ENCODE measurements at regions not wholly inside any gene's neighbourhood (a gene's known extent, or its start where the extent isn't known, plus 50 kb on each side); places are given as distances from the start of the nearest gene placed in this dataset.
"Not testable (repeated sequence)": the region's sequence is repeated elsewhere in the genome, so short reads cannot be mapped to it uniquely, and the experiment has no call there.

DNA sequence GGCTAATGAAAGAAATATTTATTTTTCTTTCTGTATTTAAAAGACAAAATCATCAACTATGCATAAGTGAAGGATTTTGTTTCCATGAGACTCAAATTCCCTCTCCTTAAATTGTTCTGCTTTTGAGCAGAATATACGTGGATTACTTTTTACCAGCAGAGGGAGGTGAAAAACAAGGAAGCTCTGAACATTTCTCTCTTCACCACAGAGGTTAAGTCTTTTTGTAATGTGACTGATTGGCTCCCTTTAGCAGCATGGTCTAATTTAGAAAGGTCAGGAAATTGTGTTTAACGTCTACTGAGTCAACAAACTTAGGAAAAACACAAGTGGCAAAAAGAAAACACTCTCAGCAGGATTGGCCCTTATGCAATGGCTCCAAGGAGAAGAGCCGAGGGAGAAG lies 55.1 kb upstream of the F9 start:
- no peaks in the 10 kb centered on the region for H3F3A ChIP-seq (ENCODE audit: insufficient read depth, low read depth)
- no TSS peak for BruUV-seq (replicated peaks)

DNA sequence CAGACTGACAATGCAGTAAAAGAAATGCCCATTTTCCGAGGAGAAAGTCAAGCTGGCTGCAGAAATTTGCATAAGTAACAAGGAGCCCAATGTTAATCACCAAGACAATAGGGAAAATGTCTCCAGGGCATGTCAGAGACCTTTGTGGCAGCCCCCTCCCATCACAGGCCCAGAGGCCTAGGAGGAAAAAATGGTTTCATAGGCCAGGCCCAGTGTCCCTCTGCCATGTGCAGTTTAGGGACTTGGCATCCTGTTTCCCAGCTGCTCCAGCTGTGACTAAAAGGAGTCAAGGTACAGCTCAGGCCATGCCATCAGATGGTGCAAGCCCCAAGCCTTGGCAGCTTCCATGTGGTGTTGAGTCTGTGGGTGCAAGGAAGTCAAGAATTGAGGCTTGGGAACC lies 68.6 kb upstream of the F9 start:
- H3K27me3 ChIP-seq (ENCODE audit: insufficient read depth, low read depth); H3K9me2 ChIP-seq (ENCODE audit: insufficient read depth); H3K9me3 ChIP-seq (ENCODE audit: insufficient read depth, low read depth); H3K4me2 ChIP-seq; BruUV-seq (replicated peaks); H4K20me1 ChIP-seq (ENCODE audit: insufficient read depth); H3K79me2 ChIP-seq (ENCODE audit: low read depth); H2AFZ ChIP-seq; H3K36me3 ChIP-seq (ENCODE audit: low read depth); H3K4me1 ChIP-seq (replicated peaks; ENCODE audit: insufficient read depth); CTCF ChIA-PET; H3F3A ChIP-seq (ENCODE audit: insufficient read depth, low read depth); H3K4me3 ChIP-seq; POLR2A ChIA-PET (ENCODE audit: unreplicated experiment); intact Hi-C loops (cut with micrococcal nuclease; ENCODE audit: unreplicated experiment); DNase-seq; H3K27ac ChIP-seq: not testable (repeated sequence)

More for the DNA sequence above, 55.1 kb upstream of the F9 start:
- intact Hi-C loops (cut with micrococcal nuclease; ENCODE audit: unreplicated experiment), result no loop called here
- H3K9me3 ChIP-seq (ENCODE audit: insufficient read depth, low read depth), result no peaks in the 10 kb centered on the region
- no peaks in the 10 kb centered on the region for H4K20me1 ChIP-seq (ENCODE audit: insufficient read depth)
- H3K4me2 ChIP-seq, result no peak overlapping the region
- H3K27me3 ChIP-seq (ENCODE audit: insufficient read depth, low read depth), result no peaks in the 10 kb centered on the region
- no peaks in the 10 kb centered on the region for H3K4me1 ChIP-seq (replicated peaks; ENCODE audit: insufficient read depth)
- no peak overlapping the region for H2AFZ ChIP-seq
- H3K79me2 ChIP-seq (ENCODE audit: low read depth), result no peaks in the 10 kb centered on the region
- no peak overlapping the region for H3K27ac ChIP-seq
- POLR2A ChIA-PET (ENCODE audit: unreplicated experiment), result no interaction called here
- no peaks in the 10 kb centered on the region for H3K36me3 ChIP-seq (ENCODE audit: low read depth)
- H3K4me3 ChIP-seq, result no peak overlapping the region
- H3K9me2 ChIP-seq (ENCODE audit: insufficient read depth), result no peaks in the 10 kb centered on the region
- CTCF ChIA-PET, result no interaction called here
- TF ChIP-seq EZH2 (IDR thresholded peaks at IDR 0.05; ENCODE audit: low read depth), result no peak
- TF ChIP-seq, protein P1, sequence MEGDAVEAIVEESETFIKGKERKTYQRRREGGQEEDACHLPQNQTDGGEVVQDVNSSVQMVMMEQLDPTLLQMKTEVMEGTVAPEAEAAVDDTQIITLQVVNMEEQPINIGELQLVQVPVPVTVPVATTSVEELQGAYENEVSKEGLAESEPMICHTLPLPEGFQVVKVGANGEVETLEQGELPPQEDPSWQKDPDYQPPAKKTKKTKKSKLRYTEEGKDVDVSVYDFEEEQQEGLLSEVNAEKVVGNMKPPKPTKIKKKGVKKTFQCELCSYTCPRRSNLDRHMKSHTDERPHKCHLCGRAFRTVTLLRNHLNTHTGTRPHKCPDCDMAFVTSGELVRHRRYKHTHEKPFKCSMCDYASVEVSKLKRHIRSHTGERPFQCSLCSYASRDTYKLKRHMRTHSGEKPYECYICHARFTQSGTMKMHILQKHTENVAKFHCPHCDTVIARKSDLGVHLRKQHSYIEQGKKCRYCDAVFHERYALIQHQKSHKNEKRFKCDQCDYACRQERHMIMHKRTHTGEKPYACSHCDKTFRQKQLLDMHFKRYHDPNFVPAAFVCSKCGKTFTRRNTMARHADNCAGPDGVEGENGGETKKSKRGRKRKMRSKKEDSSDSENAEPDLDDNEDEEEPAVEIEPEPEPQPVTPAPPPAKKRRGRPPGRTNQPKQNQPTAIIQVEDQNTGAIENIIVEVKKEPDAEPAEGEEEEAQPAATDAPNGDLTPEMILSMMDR (conservative IDR thresholded peaks at IDR 0.05), result no peak
- no peak for DNase-seq

DNA sequence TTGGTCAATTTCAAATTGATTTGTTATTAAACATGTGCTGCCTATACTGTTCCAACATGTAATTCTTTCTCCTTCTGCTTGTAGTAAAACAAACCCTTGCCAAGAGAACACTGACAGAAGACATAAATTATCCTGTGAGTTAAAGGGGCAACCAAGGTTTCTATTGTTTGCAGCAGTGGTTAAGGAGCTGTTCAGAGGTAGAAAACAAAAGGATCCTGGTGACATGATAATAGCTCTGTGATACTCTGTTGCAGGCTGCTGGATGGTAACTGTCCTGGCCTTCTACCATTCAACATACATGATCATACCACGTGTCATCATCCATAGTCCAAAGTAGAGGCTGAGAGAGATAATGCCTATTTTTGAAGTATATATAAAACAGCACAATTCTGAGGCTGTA lies 75.8 kb upstream of the F9 start:
- Histone ChIP-seq H3K27me3 (ENCODE audit: insufficient read depth, low read depth) (no peaks in the 10 kb centered on the region), H2AFZ (no peak overlapping the region), H3K9me3 (ENCODE audit: insufficient read depth, low read depth) (no peaks in the 10 kb centered on the region), H3K9me2 (ENCODE audit: insufficient read depth) (no peaks in the 10 kb centered on the region), H3K79me2 (ENCODE audit: low read depth) (no peaks in the 10 kb centered on the region), H3K36me3 (ENCODE audit: low read depth) (no peaks in the 10 kb centered on the region), H3K4me3 (no peak overlapping the region), H3K4me2 (no peak overlapping the region), H4K20me1 (ENCODE audit: insufficient read depth) (no peaks in the 10 kb centered on the region), H3K4me1 (replicated peaks; ENCODE audit: insufficient read depth) (no peaks in the 10 kb centered on the region), H3K27ac (no peak overlapping the region), H3F3A (ENCODE audit: insufficient read depth, low read depth) (no peaks in the 10 kb centered on the region)
- ChIA-PET CTCF (no interaction called here), POLR2A (ENCODE audit: unreplicated experiment) (no interaction called here)
- no TSS peak for BruUV-seq (replicated peaks)
- intact Hi-C loops (cut with micrococcal nuclease; ENCODE audit: unreplicated experiment), result loop anchor here (5.0 kb wide), 1 partner anchor 303 kb away; no protein-coding TSS in a partner anchor
- TF ChIP-seq EZH2 (IDR thresholded peaks at IDR 0.05; ENCODE audit: low read depth), result no peak
- TF ChIP-seq, protein P1 (conservative IDR thresholded peaks at IDR 0.05), result no peak
- no peak for DNase-seq

DNA sequence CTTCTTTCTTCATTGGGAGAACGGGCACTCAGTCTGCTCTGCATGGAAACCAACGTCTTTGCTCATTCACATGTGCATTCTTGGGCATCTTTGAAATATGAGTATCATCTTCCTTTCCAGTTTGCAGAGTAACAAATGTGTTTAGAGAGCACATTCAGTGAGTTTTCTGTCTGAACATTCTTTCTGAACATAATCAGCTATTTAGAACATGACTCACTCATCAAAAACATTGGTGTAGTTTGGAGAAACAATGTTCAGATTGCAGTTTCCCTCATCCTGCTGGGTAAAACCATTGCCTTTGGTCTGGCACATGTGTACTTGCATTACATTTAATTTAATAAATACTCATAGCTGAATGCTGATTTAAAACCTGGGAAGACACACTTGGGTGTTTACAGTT lies 81.5 kb upstream of the F9 start:
- intact Hi-C loops (cut with micrococcal nuclease; ENCODE audit: unreplicated experiment), result no loop called here
- Histone ChIP-seq H3K4me3 (no peak overlapping the region), H3K4me2 (no peak overlapping the region), H4K20me1 (ENCODE audit: insufficient read depth) (no peaks in the 10 kb centered on the region), H3K36me3 (ENCODE audit: low read depth) (no peaks in the 10 kb centered on the region), H3K9me3 (ENCODE audit: insufficient read depth, low read depth) (no peaks in the 10 kb centered on the region), H3K79me2 (ENCODE audit: low read depth) (no peaks in the 10 kb centered on the region), H3K27ac (no peak overlapping the region), H2AFZ (no peak overlapping the region), H3K27me3 (ENCODE audit: insufficient read depth, low read depth) (no peaks in the 10 kb centered on the region), H3K4me1 (replicated peaks; ENCODE audit: insufficient read depth) (no peaks in the 10 kb centered on the region), H3K9me2 (ENCODE audit: insufficient read depth) (no peaks in the 10 kb centered on the region), H3F3A (ENCODE audit: insufficient read depth, low read depth) (no peaks in the 10 kb centered on the region)
- TF ChIP-seq, protein P1 (conservative IDR thresholded peaks at IDR 0.05), result no peak
- no peak for TF ChIP-seq EZH2 (IDR thresholded peaks at IDR 0.05; ENCODE audit: low read depth)
- BruUV-seq (replicated peaks), result no TSS peak
- ChIA-PET POLR2A (ENCODE audit: unreplicated experiment) (no interaction called here), CTCF (no interaction called here)
- no peak for DNase-seq
